ENCODE measurements at regions not wholly inside any gene's neighbourhood (a gene's known extent, or its start where the extent isn't known, plus 50 kb on each side); places are given as distances from the start of the nearest gene placed in this dataset.
A peak's percentile ranks its signal among the peaks of the same experiment; 100 is the strongest.

- peaks cover 2% of the 10 kb centered on the region for H3K27me3 ChIP-seq (ENCODE audit: control insufficient read depth, insufficient read depth, low read length)
- H3K36me3 Mint-ChIP-seq, result no peaks in the 10 kb centered on the region
- H3K9me3 Mint-ChIP-seq, result peaks cover 0 to 2% (median 0%) of the 10 kb centered on the region in 7 donors
- no peak overlapping the region for H3K27ac Mint-ChIP-seq
- H3K4me1 ChIP-seq (ENCODE audit: control insufficient read depth, insufficient read depth, low read length, poor library complexity, severe bottlenecking), result peaks cover 5% of the 10 kb centered on the region
- no peak overlapping the region for H3K27ac ChIP-seq (ENCODE audit: insufficient read depth, low read length, poor library complexity, severe bottlenecking)
- H3K4me3 ChIP-seq (ENCODE audit: low read depth, low read length), result no peak overlapping the region
- no peaks in the 10 kb centered on the region for H3K27me3 Mint-ChIP-seq
- H3K4me3 Mint-ChIP-seq, result no peak overlapping the region
- no peaks in the 10 kb centered on the region for H3K36me3 ChIP-seq (ENCODE audit: control insufficient read depth, insufficient read depth, low read length)
- peaks cover 0 to 5% (median 0%) of the 10 kb centered on the region in 4 donors for H3K4me1 Mint-ChIP-seq
- no peaks in the 10 kb centered on the region for H3K9me3 ChIP-seq (ENCODE audit: control insufficient read depth in 2 of 2, low read length in 2 of 2)
- ATAC-seq (ENCODE audit: low read depth in 2 of 2) (no peak), DNase-seq (no peak)
Observed at GRCh38 chr12:75822416-75822815, 209.2 kb downstream of the PHLDA1 start.

- Histone ChIP-seq H3K4me3 (ENCODE audit: low read depth, low read length) (no peak overlapping the region), H3K4me1 (ENCODE audit: control insufficient read depth, insufficient read depth, low read length, poor library complexity, severe bottlenecking) (peaks cover 5% of the 10 kb centered on the region), H3K27me3 (ENCODE audit: control insufficient read depth, insufficient read depth, low read length) (peaks cover 2% of the 10 kb centered on the region), H3K9me3 (ENCODE audit: control insufficient read depth in 2 of 2, low read length in 2 of 2) (no peaks in the 10 kb centered on the region), H3K36me3 (ENCODE audit: control insufficient read depth, insufficient read depth, low read length) (no peaks in the 10 kb centered on the region), H3K27ac (ENCODE audit: insufficient read depth, low read length, poor library complexity, severe bottlenecking) (no peak overlapping the region)
- Mint-ChIP-seq H3K27me3 (no peaks in the 10 kb centered on the region), H3K4me3 (no peak overlapping the region), H3K27ac (peak overlapping the region in 1 of 3 donors; percentile 67), H3K36me3 (no peaks in the 10 kb centered on the region), H3K4me1 (peaks cover 0 to 12% (median 2%) of the 10 kb centered on the region in 4 donors), H3K9me3 (no peaks in the 10 kb centered on the region)
- no peak for DNase-seq
- no peak for ATAC-seq (ENCODE audit: low read depth in 2 of 2)
Observed at GRCh38 chr12:75820848-75821578, 210.6 kb downstream of the PHLDA1 start.

GRCh38 chr12:75820071-75820470 lies 211.5 kb downstream of the PHLDA1 start:
- Mint-ChIP-seq H3K36me3 (no peaks in the 10 kb centered on the region), H3K4me1 (peaks cover 2 to 21% (median 7%) of the 10 kb centered on the region in 4 donors), H3K27ac (no peak overlapping the region), H3K4me3 (no peak overlapping the region), H3K9me3 (no peaks in the 10 kb centered on the region), H3K27me3 (no peaks in the 10 kb centered on the region)
- Histone ChIP-seq H3K27me3 (ENCODE audit: control insufficient read depth, insufficient read depth, low read length) (peaks cover 2% of the 10 kb centered on the region), H3K27ac (ENCODE audit: insufficient read depth, low read length, poor library complexity, severe bottlenecking) (no peak overlapping the region), H3K9me3 (ENCODE audit: control insufficient read depth in 2 of 2, low read length in 2 of 2) (no peaks in the 10 kb centered on the region), H3K36me3 (ENCODE audit: control insufficient read depth, insufficient read depth, low read length) (no peaks in the 10 kb centered on the region), H3K4me1 (ENCODE audit: control insufficient read depth, insufficient read depth, low read length, poor library complexity, severe bottlenecking) (peaks cover 4% of the 10 kb centered on the region), H3K4me3 (ENCODE audit: low read depth, low read length) (no peak overlapping the region)
- ATAC-seq (ENCODE audit: low read depth in 2 of 2), result no peak
- no peak for DNase-seq

DNA sequence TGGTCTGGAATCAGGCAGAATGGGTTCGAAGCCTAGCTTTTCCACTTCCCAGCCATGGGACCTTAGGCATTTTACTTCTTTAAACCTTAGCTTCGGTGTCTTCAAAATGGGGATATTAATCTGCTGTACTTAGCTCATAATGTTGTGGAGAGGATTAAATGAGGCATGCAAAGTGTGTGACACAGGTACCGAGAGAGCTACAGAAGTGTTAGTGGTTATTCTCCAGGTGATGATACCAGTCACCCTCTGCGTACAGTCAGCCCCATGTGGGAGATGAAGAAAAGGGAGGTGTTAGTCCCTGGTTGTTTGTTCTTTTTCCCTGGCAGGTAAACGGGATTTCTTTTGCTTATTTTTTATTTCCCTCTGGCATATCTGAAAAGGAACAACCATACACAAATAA lies 212.1 kb downstream of the PHLDA1 start:
- Histone ChIP-seq H3K27me3 (ENCODE audit: control insufficient read depth, insufficient read depth, low read length) (peaks cover 2% of the 10 kb centered on the region), H3K4me3 (ENCODE audit: low read depth, low read length) (no peak overlapping the region), H3K27ac (ENCODE audit: insufficient read depth, low read length, poor library complexity, severe bottlenecking) (no peak overlapping the region), H3K9me3 (ENCODE audit: control insufficient read depth in 2 of 2, low read length in 2 of 2) (no peaks in the 10 kb centered on the region), H3K4me1 (ENCODE audit: control insufficient read depth, insufficient read depth, low read length, poor library complexity, severe bottlenecking) (peaks cover 9% of the 10 kb centered on the region), H3K36me3 (ENCODE audit: control insufficient read depth, insufficient read depth, low read length) (no peaks in the 10 kb centered on the region)
- no peaks in the 10 kb centered on the region for H3K27me3 Mint-ChIP-seq
- no peak overlapping the region for H3K27ac Mint-ChIP-seq
- DNase-seq, result no peak
- no peaks in the 10 kb centered on the region for H3K36me3 Mint-ChIP-seq
- no peaks in the 10 kb centered on the region for H3K9me3 Mint-ChIP-seq
- ATAC-seq (ENCODE audit: low read depth in 2 of 2), result no peak
- no peak overlapping the region for H3K4me3 Mint-ChIP-seq
- H3K4me1 Mint-ChIP-seq, result peaks cover 7 to 26% (median 12%) of the 10 kb centered on the region in 4 donors

GRCh38 chr12:75818863-75819262 lies 212.7 kb downstream of the PHLDA1 start:
- Histone ChIP-seq H3K4me3 (ENCODE audit: low read depth, low read length) (no peak overlapping the region), H3K27me3 (ENCODE audit: control insufficient read depth, insufficient read depth, low read length) (peaks cover 2% of the 10 kb centered on the region), H3K4me1 (ENCODE audit: control insufficient read depth, insufficient read depth, low read length, poor library complexity, severe bottlenecking) (peaks cover 10% of the 10 kb centered on the region), H3K36me3 (ENCODE audit: control insufficient read depth, insufficient read depth, low read length) (no peaks in the 10 kb centered on the region), H3K9me3 (ENCODE audit: control insufficient read depth in 2 of 2, low read length in 2 of 2) (no peaks in the 10 kb centered on the region), H3K27ac (ENCODE audit: insufficient read depth, low read length, poor library complexity, severe bottlenecking) (no peak overlapping the region)
- DNase-seq (no peak), ATAC-seq (ENCODE audit: low read depth in 2 of 2) (no peak)
- H3K9me3 Mint-ChIP-seq, result no peaks in the 10 kb centered on the region
- peak overlapping the region in 1 of 3 donors; percentile 1 for H3K27ac Mint-ChIP-seq
- no peak overlapping the region for H3K4me3 Mint-ChIP-seq
- H3K27me3 Mint-ChIP-seq, result no peaks in the 10 kb centered on the region
- peaks cover 7 to 31% (median 12%) of the 10 kb centered on the region in 4 donors for H3K4me1 Mint-ChIP-seq
- H3K36me3 Mint-ChIP-seq, result no peaks in the 10 kb centered on the region

- Histone ChIP-seq H3K4me1 (ENCODE audit: control insufficient read depth, insufficient read depth, low read length, poor library complexity, severe bottlenecking) (peaks cover 10% of the 10 kb centered on the region), H3K27me3 (ENCODE audit: control insufficient read depth, insufficient read depth, low read length) (no peaks in the 10 kb centered on the region), H3K27ac (ENCODE audit: insufficient read depth, low read length, poor library complexity, severe bottlenecking) (no peak overlapping the region), H3K4me3 (ENCODE audit: low read depth, low read length) (no peak overlapping the region), H3K36me3 (ENCODE audit: control insufficient read depth, insufficient read depth, low read length) (no peaks in the 10 kb centered on the region), H3K9me3 (ENCODE audit: control insufficient read depth in 2 of 2, low read length in 2 of 2) (no peaks in the 10 kb centered on the region)
- peak; percentile 67 to 72 for ATAC-seq (ENCODE audit: low read depth in 2 of 2)
- Mint-ChIP-seq H3K27me3 (no peaks in the 10 kb centered on the region), H3K9me3 (no peaks in the 10 kb centered on the region), H3K4me1 (peaks cover 14 to 50% (median 18%) of the 10 kb centered on the region in 4 donors), H3K4me3 (no peak overlapping the region), H3K27ac (no peak overlapping the region), H3K36me3 (no peaks in the 10 kb centered on the region)
- DNase-seq, result peak in 1 of 3 donors; percentile 35
Observed at GRCh38 chr12:75816897-75817296, 214.7 kb downstream of the PHLDA1 start.

GRCh38 chr12:75815756-75816155 lies 215.8 kb downstream of the PHLDA1 start:
- Mint-ChIP-seq H3K27ac (peak overlapping the region in 2 of 3 donors; percentile 0 to 21), H3K4me1 (peaks cover 16 to 60% (median 24%) of the 10 kb centered on the region in 4 donors), H3K4me3 (no peak overlapping the region), H3K27me3 (no peaks in the 10 kb centered on the region), H3K9me3 (no peaks in the 10 kb centered on the region), H3K36me3 (no peaks in the 10 kb centered on the region)
- no peaks in the 10 kb centered on the region for H3K36me3 ChIP-seq (ENCODE audit: control insufficient read depth, insufficient read depth, low read length)
- ATAC-seq (ENCODE audit: low read depth in 2 of 2), result no peak
- H3K9me3 ChIP-seq (ENCODE audit: control insufficient read depth in 2 of 2, low read length in 2 of 2), result no peaks in the 10 kb centered on the region
- no peak overlapping the region for H3K4me3 ChIP-seq (ENCODE audit: low read depth, low read length)
- no peaks in the 10 kb centered on the region for H3K27me3 ChIP-seq (ENCODE audit: control insufficient read depth, insufficient read depth, low read length)
- H3K27ac ChIP-seq (ENCODE audit: insufficient read depth, low read length, poor library complexity, severe bottlenecking), result peak overlapping the region; percentile 81
- peaks cover 10% of the 10 kb centered on the region for H3K4me1 ChIP-seq (ENCODE audit: control insufficient read depth, insufficient read depth, low read length, poor library complexity, severe bottlenecking)
- DNase-seq, result no peak

Measured in CD4-positive, CD25-positive, alpha-beta regulatory T cell (primary cell).